Lower leg skin (tissue), 3 donors: ENCODE measurements at regions not wholly inside any gene's neighbourhood (a gene's known extent, or its start where the extent isn't known, plus 50 kb on each side); places are given as distances from the start of the nearest gene placed in this dataset.

Experiments used
- CTCF ChIP-seq, 3 donors: fragments of 450-650 bp; IDR thresholded peaks; one replicate each; pipeline ENCODE4 v1.5.1; 2016; ENCODE audit warnings: antibody characterized with exemption in 3 of 3, mild to moderate bottlenecking in 3 of 3, moderate library complexity in 2 of 3
- POLR2A ChIP-seq, 2 donors: fragments of 450-650 bp; IDR thresholded peaks; one replicate each; pipeline ENCODE4 v1.6.1; 2016 to 2017; ENCODE audit warnings: antibody characterized with exemption in 2 of 2, mild to moderate bottlenecking in 1 of 2, moderate library complexity in 1 of 2

- no peak for TF ChIP-seq CTCF (IDR thresholded peaks at IDR 0.05)
- TF ChIP-seq POLR2A (IDR thresholded peaks at IDR 0.05), result no peak
These were observed 76.2 kb downstream of the SOX1 start for GRCh38 chr13:112143046-112143752.
